ENCODE measurements at regions not wholly inside any gene's neighbourhood (a gene's known extent, or its start where the extent isn't known, plus 50 kb on each side); places are given as distances from the start of the nearest gene placed in this dataset.

GRCh38 chr5:148906968-148907367 lies 80.6 kb downstream of the ADRB2 start:
- Histone ChIP-seq H3K4me1 (peaks cover 0 to 29% (median 7%) of the 10 kb centered on the region in 4 donors), H3K4me3 (no peak overlapping the region), H3K36me3 (no peaks in the 10 kb centered on the region), H3K9me3 (no peaks in the 10 kb centered on the region), H3K27ac (no peak overlapping the region), H3K27me3 (no peaks in the 10 kb centered on the region)
- WGBS, 2 donors (ENCODE audit: low coverage in 1 of 2), result 71 to 78% methylated on average over 3 of the region's 3 CpGs
- no peak for TF ChIP-seq POLR2AphosphoS5 (IDR thresholded peaks at IDR 0.05)
- TF ChIP-seq, protein P1, sequence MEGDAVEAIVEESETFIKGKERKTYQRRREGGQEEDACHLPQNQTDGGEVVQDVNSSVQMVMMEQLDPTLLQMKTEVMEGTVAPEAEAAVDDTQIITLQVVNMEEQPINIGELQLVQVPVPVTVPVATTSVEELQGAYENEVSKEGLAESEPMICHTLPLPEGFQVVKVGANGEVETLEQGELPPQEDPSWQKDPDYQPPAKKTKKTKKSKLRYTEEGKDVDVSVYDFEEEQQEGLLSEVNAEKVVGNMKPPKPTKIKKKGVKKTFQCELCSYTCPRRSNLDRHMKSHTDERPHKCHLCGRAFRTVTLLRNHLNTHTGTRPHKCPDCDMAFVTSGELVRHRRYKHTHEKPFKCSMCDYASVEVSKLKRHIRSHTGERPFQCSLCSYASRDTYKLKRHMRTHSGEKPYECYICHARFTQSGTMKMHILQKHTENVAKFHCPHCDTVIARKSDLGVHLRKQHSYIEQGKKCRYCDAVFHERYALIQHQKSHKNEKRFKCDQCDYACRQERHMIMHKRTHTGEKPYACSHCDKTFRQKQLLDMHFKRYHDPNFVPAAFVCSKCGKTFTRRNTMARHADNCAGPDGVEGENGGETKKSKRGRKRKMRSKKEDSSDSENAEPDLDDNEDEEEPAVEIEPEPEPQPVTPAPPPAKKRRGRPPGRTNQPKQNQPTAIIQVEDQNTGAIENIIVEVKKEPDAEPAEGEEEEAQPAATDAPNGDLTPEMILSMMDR (IDR thresholded peaks at IDR 0.05), result no peak
- no peak for TF ChIP-seq POLR2A (IDR thresholded peaks at IDR 0.05)
- TF ChIP-seq EP300 (IDR thresholded peaks at IDR 0.05; ENCODE audit: low read depth), result no peak
- intact Hi-C loops (cut with DNase I; ENCODE audit: low total_unique reads), result no loop called here
- DNase-seq, result no peak
- in situ Hi-C loops (cut with MboI; ENCODE audit: low pct_ligation_motif_present in 1 of 4, low pct_unique_long_range_greater_than_20kb in 1 of 4, low sequenced_read_pairs in 3 of 4), result no loop called here

DNA sequence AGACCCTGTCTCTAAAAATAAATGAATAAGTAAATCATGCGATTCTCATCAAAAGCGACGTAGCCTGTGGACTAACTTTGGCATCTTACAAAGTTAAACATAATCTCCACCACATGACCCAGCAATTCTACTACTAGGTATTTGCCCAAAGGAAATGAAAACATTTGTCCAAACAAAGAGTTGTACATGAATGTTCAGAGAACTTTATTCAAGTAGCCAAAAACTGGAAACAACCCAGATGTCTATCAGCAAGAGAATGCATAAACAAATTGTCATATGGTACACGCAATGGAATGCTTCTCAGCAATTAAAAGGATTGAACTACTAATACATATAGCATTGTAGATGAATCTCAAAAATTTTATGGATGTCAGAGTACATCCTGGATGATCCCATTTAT lies 82.6 kb downstream of the ADRB2 start:
- TF ChIP-seq, protein P1 (IDR thresholded peaks at IDR 0.05), result no peak
- TF ChIP-seq EP300 (IDR thresholded peaks at IDR 0.05; ENCODE audit: low read depth) (no peak), POLR2A (IDR thresholded peaks at IDR 0.05) (no peak), POLR2AphosphoS5 (IDR thresholded peaks at IDR 0.05) (no peak)
- intact Hi-C loops (cut with DNase I; ENCODE audit: low total_unique reads), result no loop called here

DNA sequence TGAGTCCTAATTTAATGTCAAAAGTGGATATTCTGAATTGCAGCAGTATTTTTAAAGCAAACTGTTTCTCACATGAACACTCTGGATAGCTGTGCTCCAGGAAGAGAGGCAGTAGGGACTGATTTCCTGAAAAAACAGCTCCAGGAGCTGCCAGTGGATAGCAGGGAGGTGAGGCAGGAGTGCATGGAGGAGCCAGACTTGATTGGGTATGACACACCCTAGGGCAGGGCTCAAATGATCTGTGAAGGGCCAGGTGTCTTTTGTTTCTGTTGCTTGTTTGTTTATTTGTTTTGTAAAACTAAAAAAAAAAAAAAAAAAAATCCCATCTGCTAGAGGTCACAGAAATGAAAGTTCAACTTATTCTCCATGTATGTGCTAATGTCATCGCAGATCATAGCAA lies 83.4 kb downstream of the ADRB2 start:
- Histone ChIP-seq H3K27me3 (no peaks in the 10 kb centered on the region), H3K27ac (peak overlapping the region in 1 of 4 donors; percentile 35), H3K4me3 (no peak overlapping the region), H3K4me1 (peaks cover 0 to 27% (median 7%) of the 10 kb centered on the region in 4 donors), H3K36me3 (no peaks in the 10 kb centered on the region), H3K9me3 (no peaks in the 10 kb centered on the region)
- in situ Hi-C loops (cut with MboI; ENCODE audit: low pct_ligation_motif_present in 1 of 4, low pct_unique_long_range_greater_than_20kb in 1 of 4, low sequenced_read_pairs in 3 of 4) (no loop called here), intact Hi-C loops (cut with DNase I; ENCODE audit: low total_unique reads) (no loop called here)
- WGBS, 2 donors (ENCODE audit: low coverage in 1 of 2), result 100% methylated on average over 1 of the region's 1 CpG; no CpG with 5 or more reads in 1 of the 2 donors
- TF ChIP-seq POLR2AphosphoS5 (IDR thresholded peaks at IDR 0.05) (no peak), EP300 (IDR thresholded peaks at IDR 0.05; ENCODE audit: low read depth) (no peak), POLR2A (IDR thresholded peaks at IDR 0.05) (no peak)
- TF ChIP-seq, protein P1 (IDR thresholded peaks at IDR 0.05), result no peak
- DNase-seq, result peak; percentile 23

More for the DNA sequence above, 82.6 kb downstream of the ADRB2 start:
- H3K4me1 ChIP-seq, result peaks cover 0 to 29% (median 7%) of the 10 kb centered on the region in 4 donors
- H3K27me3 ChIP-seq, result no peaks in the 10 kb centered on the region
- WGBS, 2 donors (ENCODE audit: low coverage in 1 of 2), result 53 to 84% methylated on average over 4 of the region's 4 CpGs
- no peak for DNase-seq
- H3K27ac ChIP-seq, result no peak overlapping the region
- no peaks in the 10 kb centered on the region for H3K36me3 ChIP-seq
- in situ Hi-C loops (cut with MboI; ENCODE audit: low pct_ligation_motif_present in 1 of 4, low pct_unique_long_range_greater_than_20kb in 1 of 4, low sequenced_read_pairs in 3 of 4), result no loop called here
- H3K4me3 ChIP-seq, result no peak overlapping the region
- no peaks in the 10 kb centered on the region for H3K9me3 ChIP-seq

DNA sequence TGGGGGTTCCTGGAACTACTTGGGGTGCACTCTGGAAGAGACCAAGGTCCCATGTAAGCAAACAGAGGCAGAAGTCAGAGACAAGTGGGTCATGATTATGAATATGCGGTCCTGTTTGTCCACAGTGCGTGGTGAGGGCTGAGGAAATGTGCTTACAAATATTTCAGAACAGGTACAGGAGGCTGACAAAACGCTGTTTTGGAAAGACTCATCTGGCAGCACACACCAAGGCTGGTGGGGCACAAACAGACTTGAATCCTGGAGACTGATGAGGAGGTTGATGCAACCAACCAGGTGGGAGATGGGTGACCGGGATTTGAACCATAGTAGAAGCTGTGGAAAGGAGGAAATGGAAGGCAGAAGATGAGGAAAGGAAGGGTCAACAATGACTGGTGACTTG lies 83.8 kb downstream of the ADRB2 start:
- intact Hi-C loops (cut with DNase I; ENCODE audit: low total_unique reads), result no loop called here
- in situ Hi-C loops (cut with MboI; ENCODE audit: low pct_ligation_motif_present in 1 of 4, low pct_unique_long_range_greater_than_20kb in 1 of 4, low sequenced_read_pairs in 3 of 4), result no loop called here
- peaks cover 0 to 23% (median 7%) of the 10 kb centered on the region in 4 donors for H3K4me1 ChIP-seq
- no peak for DNase-seq
- H3K27ac ChIP-seq, result peak overlapping the region in 1 of 4 donors; percentile 35
- no peaks in the 10 kb centered on the region for H3K27me3 ChIP-seq
- no peaks in the 10 kb centered on the region for H3K9me3 ChIP-seq
- no peak for TF ChIP-seq POLR2AphosphoS5 (IDR thresholded peaks at IDR 0.05)
- no peak for TF ChIP-seq POLR2A (IDR thresholded peaks at IDR 0.05)
- TF ChIP-seq EP300 (IDR thresholded peaks at IDR 0.05; ENCODE audit: low read depth), result no peak
- TF ChIP-seq, protein P1 (IDR thresholded peaks at IDR 0.05), result no peak
- no peaks in the 10 kb centered on the region for H3K36me3 ChIP-seq
- 91 to 95% methylated on average over 2 to 4 of the region's 4 CpGs for WGBS, 2 donors (ENCODE audit: low coverage in 1 of 2)
- H3K4me3 ChIP-seq, result no peak overlapping the region
